CD4-positive, alpha-beta T cell (primary cell): ENCODE measurements at regions not wholly inside any gene's neighbourhood (a gene's known extent, or its start where the extent isn't known, plus 50 kb on each side); places are given as distances from the start of the nearest gene placed in this dataset.

Source experiments
- ATAC-seq: fragments of 200-7000 bp; cut with Tn5 transposase; one replicate; pipeline ENCODE4 v1.10.0; 2022; ENCODE audit warnings: mild to moderate bottlenecking; ENCODE audit not compliant: poor library complexity
- CTCF ChIA-PET: fragments of 350-600 bp; sonication (Branson Sonifier 250); formaldehyde crosslinking; loops from one replicate; lab custom pipeline; 2021; ENCODE audit warnings: antibody characterized with exemption, inconsistent platforms; lab: Charles Lee
- POLR2A ChIA-PET: fragments of 350-600 bp; sonication (Branson Sonifier 250); formaldehyde crosslinking; loops from one replicate; lab custom pipeline; 2021; ENCODE audit warnings: antibody characterized with exemption, inconsistent platforms; lab: Charles Lee
- DNase-seq, 14 experiments: peaks; one replicate each; pipeline ENCODE4 v3.0.0-alpha.2; 2013 to 2020; ENCODE audit warnings: mixed read lengths in 2 of 14
- H3K27ac ChIP-seq, 2 donors: one replicate each; pipeline versions ENCODE4 v1.5.1 to v1.7.0; 2013; ENCODE audit warnings: low read length in 2 of 2, low read depth in 1 of 2, mild to moderate bottlenecking in 1 of 2
- H3K27me3 ChIP-seq, 2 experiments: 1 replicate in 1 of 2; 2 replicates in 1 of 2; pipeline versions ENCODE4 v1.6.1 to v1.7.0; 2013; ENCODE audit warnings: low read length in 2 of 2, control low read depth in 1 of 2, mild to moderate bottlenecking in 1 of 2, moderate library complexity in 1 of 2; ENCODE audit not compliant: insufficient read depth in 2 of 2, control insufficient read depth in 1 of 2
- H3K36me3 ChIP-seq: one replicate; pipeline ENCODE4 v1.6.1; 2013; ENCODE audit warnings: low read length, control low read depth; ENCODE audit not compliant: insufficient read depth
- H3K4me1 ChIP-seq: one replicate; pipeline ENCODE4 v1.6.1; 2013; ENCODE audit warnings: low read length, control low read depth; ENCODE audit not compliant: insufficient read depth
- H3K4me3 ChIP-seq: one replicate; pipeline ENCODE4 v1.5.1; 2013; ENCODE audit warnings: mild to moderate bottlenecking, low read length, moderate library complexity
- H3K9me3 ChIP-seq, 2 experiments: 1 replicate in 1 of 2; 2 replicates in 1 of 2; pipeline versions ENCODE4 v1.6.1 to v1.7.0; 2013; ENCODE audit warnings: low read length in 2 of 2, mild to moderate bottlenecking in 2 of 2, control low read depth in 1 of 2, moderate library complexity in 1 of 2; ENCODE audit not compliant: control insufficient read depth in 1 of 2, insufficient read depth in 1 of 2
- H3K27ac Mint-ChIP-seq: one replicate; pipeline ENCODE4 v1.8.0; 2020; ENCODE audit warnings: mixed read lengths
- H3K27me3 Mint-ChIP-seq: one replicate; pipeline ENCODE4 v1.8.0; 2021; ENCODE audit warnings: mixed read lengths
- H3K36me3 Mint-ChIP-seq: one replicate; pipeline ENCODE4 v1.8.0; 2021; ENCODE audit warnings: low read depth, mixed read lengths
- H3K4me1 Mint-ChIP-seq: one replicate; pipeline ENCODE4 v1.8.0; 2021; ENCODE audit warnings: low read depth, mixed read lengths
- H3K4me3 Mint-ChIP-seq: one replicate; pipeline ENCODE4 v1.8.0; 2020; ENCODE audit warnings: mild to moderate bottlenecking, mixed read lengths
- H3K9me3 Mint-ChIP-seq: one replicate; pipeline ENCODE4 v1.8.0; 2020; ENCODE audit warnings: mixed read lengths
- intact Hi-C, 2 experiments: fragments of 100-400 bp; cut with DNase I in 1 of 2; cut with micrococcal nuclease in 1 of 2; formaldehyde crosslinking; loops; one replicate each; pipeline versions ENCODE4 v1.15.1 to v1.9.0; 2023 to 2025; cut with DNase I, micrococcal nuclease
- TF ChIP-seq, protein P1 (sequence below): fragments of 200-600 bp; IDR thresholded peaks from one replicate; pipeline ENCODE4 v1.8.0; 2022; ENCODE audit warnings: antibody characterized with exemption, mild to moderate bottlenecking

DNA sequence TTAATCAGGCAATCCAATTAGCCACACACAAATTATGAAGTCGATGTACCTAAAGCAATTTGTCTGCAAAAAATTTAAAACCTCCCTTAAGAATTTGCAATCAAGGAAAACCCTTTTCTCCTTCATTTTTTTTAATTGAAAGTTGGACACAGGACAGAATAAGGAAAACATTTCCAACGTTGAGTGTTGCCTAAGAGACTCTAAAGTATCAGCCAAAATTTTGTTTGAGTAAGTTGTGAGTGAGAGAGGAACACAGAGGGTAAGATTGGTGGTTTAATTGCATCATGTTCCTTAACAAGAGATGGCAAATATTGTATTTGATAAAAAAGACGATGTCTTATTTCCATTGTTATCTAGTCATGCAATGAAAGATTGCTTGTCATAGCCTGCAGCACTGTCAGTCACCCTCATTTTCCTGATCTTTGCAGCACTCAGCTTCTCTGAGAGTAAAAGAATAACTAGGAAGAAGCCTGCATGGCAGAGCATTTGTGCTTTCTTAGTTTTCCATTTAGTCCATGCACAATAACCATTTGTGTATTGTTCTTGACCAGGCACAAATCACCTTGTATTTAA lies 115.5 kb downstream of the ICOS start:
- Mint-ChIP-seq H3K36me3 (no peaks in the 10 kb centered on the region), H3K4me3 (no peak overlapping the region), H3K9me3 (no peaks in the 10 kb centered on the region), H3K27ac (no peak overlapping the region), H3K27me3 (no peaks in the 10 kb centered on the region), H3K4me1 (peaks cover 7% of the 10 kb centered on the region)
- CTCF ChIA-PET = interaction anchor here (1.0 to 1.7 kb wide), 3 partner anchors 8 to 123 kb away, joined by 3 to 9 read pairs (median 4); no protein-coding TSS in a partner anchor
- TF ChIP-seq, protein P1, sequence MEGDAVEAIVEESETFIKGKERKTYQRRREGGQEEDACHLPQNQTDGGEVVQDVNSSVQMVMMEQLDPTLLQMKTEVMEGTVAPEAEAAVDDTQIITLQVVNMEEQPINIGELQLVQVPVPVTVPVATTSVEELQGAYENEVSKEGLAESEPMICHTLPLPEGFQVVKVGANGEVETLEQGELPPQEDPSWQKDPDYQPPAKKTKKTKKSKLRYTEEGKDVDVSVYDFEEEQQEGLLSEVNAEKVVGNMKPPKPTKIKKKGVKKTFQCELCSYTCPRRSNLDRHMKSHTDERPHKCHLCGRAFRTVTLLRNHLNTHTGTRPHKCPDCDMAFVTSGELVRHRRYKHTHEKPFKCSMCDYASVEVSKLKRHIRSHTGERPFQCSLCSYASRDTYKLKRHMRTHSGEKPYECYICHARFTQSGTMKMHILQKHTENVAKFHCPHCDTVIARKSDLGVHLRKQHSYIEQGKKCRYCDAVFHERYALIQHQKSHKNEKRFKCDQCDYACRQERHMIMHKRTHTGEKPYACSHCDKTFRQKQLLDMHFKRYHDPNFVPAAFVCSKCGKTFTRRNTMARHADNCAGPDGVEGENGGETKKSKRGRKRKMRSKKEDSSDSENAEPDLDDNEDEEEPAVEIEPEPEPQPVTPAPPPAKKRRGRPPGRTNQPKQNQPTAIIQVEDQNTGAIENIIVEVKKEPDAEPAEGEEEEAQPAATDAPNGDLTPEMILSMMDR = no peak
- DNase-seq = no peak
- intact Hi-C loops = loop anchor here (1.0 to 5.0 kb wide), 3 partner anchors 123 to 570 kb away; no protein-coding TSS in a partner anchor
- Histone ChIP-seq H3K27me3 (no peaks in the 10 kb centered on the region), H3K4me3 (no peak overlapping the region), H3K4me1 (no peaks in the 10 kb centered on the region), H3K36me3 (no peaks in the 10 kb centered on the region), H3K9me3 (no peaks in the 10 kb centered on the region), H3K27ac (no peak overlapping the region)
- POLR2A ChIA-PET = interaction anchor here (1.0 to 1.8 kb wide), 4 partner anchors 29 to 118 kb away, joined by 3 to 7 read pairs (median 4); no protein-coding TSS in a partner anchor
- no peak for ATAC-seq

DNA sequence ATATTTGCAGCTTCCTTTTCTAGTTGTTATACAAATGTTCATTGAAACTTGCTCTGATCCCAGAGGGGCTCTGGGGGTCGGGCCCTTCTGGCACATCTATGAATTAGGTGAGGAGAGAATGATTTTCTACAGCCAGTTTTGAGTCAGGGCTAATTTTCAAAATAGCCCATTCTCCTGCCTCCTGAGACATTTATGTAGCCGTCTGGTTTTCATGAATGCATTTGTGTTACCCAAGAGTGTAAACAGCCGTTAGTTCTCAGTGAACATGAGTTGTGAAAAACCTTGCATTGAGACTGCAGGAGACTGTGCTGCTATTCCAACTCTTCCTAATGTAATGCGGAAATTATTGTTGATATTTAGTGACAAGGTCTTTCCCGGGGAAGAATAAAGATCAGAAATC lies 122.5 kb downstream of the ICOS start:
- Histone ChIP-seq H3K36me3 (no peaks in the 10 kb centered on the region), H3K27ac (no peak overlapping the region), H3K27me3 (no peaks in the 10 kb centered on the region), H3K9me3 (no peaks in the 10 kb centered on the region), H3K4me3 (no peak overlapping the region), H3K4me1 (no peaks in the 10 kb centered on the region)
- ChIA-PET POLR2A (no interaction called here), CTCF (no interaction called here)
- DNase-seq (no peak), ATAC-seq (no peak)
- Mint-ChIP-seq H3K9me3 (no peaks in the 10 kb centered on the region), H3K27me3 (no peaks in the 10 kb centered on the region), H3K36me3 (no peaks in the 10 kb centered on the region), H3K4me1 (no peaks in the 10 kb centered on the region), H3K4me3 (no peak overlapping the region), H3K27ac (no peak overlapping the region)
- TF ChIP-seq, protein P1 = no peak
- intact Hi-C loops = no loop called here

DNA sequence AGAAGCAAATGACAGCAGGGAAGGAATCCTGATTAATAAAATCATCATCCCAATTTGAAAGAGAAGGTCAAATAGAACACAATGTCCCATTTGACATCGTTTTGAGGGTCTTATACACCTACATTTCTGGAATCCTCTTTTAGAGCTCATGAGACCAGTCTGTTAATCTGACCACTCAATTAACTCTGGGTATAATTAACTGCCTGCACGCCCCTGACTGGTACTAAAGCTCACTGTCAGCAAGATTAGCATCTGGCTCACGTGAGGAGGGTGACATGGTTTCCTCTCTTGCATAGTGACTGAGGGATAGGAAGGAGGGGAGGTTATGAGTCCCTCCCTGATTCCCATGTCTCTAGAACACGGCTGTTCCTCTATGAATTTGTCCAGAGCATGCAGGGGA lies 124.3 kb downstream of the ICOS start:
- no peaks in the 10 kb centered on the region for H3K36me3 Mint-ChIP-seq
- Histone ChIP-seq H3K4me1 (no peaks in the 10 kb centered on the region), H3K27me3 (no peaks in the 10 kb centered on the region), H3K27ac (no peak overlapping the region), H3K9me3 (no peaks in the 10 kb centered on the region), H3K36me3 (no peaks in the 10 kb centered on the region), H3K4me3 (no peak overlapping the region)
- ATAC-seq = no peak
- H3K4me1 Mint-ChIP-seq = no peaks in the 10 kb centered on the region
- ChIA-PET CTCF (interaction anchor here (1.6 kb wide), 1 partner anchor 10 kb away, joined by 4 read pairs; no protein-coding TSS in a partner anchor), POLR2A (interaction anchor here (1.1 kb wide), 1 partner anchor 11 kb away, joined by 5 read pairs; no protein-coding TSS in a partner anchor)
- TF ChIP-seq, protein P1 = no peak
- H3K27me3 Mint-ChIP-seq = no peaks in the 10 kb centered on the region
- H3K27ac Mint-ChIP-seq = no peak overlapping the region
- no peak overlapping the region for H3K4me3 Mint-ChIP-seq
- no peak for DNase-seq
- H3K9me3 Mint-ChIP-seq = no peaks in the 10 kb centered on the region
- intact Hi-C loops = no loop called here
